HCT116 (cell line): ENCODE measurements at regions not wholly inside any gene's neighbourhood (a gene's known extent, or its start where the extent isn't known, plus 50 kb on each side); places are given as distances from the start of the nearest gene placed in this dataset.

Experiments used
- ATAC-seq: fragments of 200-7000 bp; cut with Tn5 transposase; 2 replicates; pipeline ENCODE4 v1.9.1; 2020; ENCODE audit warnings: mild to moderate bottlenecking, moderate library complexity
- BruUV-seq: library from RNA; stranded (reverse); fragments of 400-500 nt; replicated peaks from 2 replicates; lab custom pipeline; 2021; lab: Mats Ljungman, UMichigan
- CTCF ChIA-PET: fragments of 300-600 bp; sonication (Branson Sonifier 250); formaldehyde crosslinking; loops from one replicate; lab custom pipeline; 2021; ENCODE audit warnings: antibody characterized with exemption; lab: Charles Lee
- POLR2A ChIA-PET: fragments of 300-600, 350-600 bp; sonication (Branson Sonifier 250); formaldehyde crosslinking; loops from one replicate; lab custom pipeline; 2021; ENCODE audit warnings: antibody characterized with exemption; lab: Charles Lee
- RAD21 ChIA-PET, 2 experiments: fragments of 300-600 bp; sonication (Branson Sonifier 250); formaldehyde crosslinking; loops; one replicate each; lab custom pipeline; 2023; ENCODE audit warnings: low total read pairs in 2 of 2; ENCODE audit not compliant: uncharacterized antibody in 2 of 2, unreplicated experiment in 2 of 2, low non-redundant PET in 1 of 2; lab: Charles Lee
- DNase-seq: peaks from one replicate; pipeline ENCODE4 v3.0.0-alpha.2; 2010; ENCODE audit warnings: low read depth, low spot score
- H2AFZ ChIP-seq: fragments of 200-600 bp; shearing (Covaris generic), sonication (generic); 2 replicates; pipeline ENCODE4 v1.6.1; 2017; ENCODE audit warnings: low read depth, mixed run types, mixed read lengths, antibody characterized with exemption, low read length; ENCODE audit not compliant: poor library complexity, severe bottlenecking
- H3K27ac ChIP-seq: 2 replicates; pipeline ENCODE4 v1.5.1; 2012; ENCODE audit warnings: low read depth, low read length
- H3K27me3 ChIP-seq: fragments of 200-600 bp; sonication (generic); 2 replicates; pipeline ENCODE4 v1.6.1; 2016; ENCODE audit warnings: mixed run types, low read length, mixed read lengths; ENCODE audit not compliant: insufficient read depth
- H3K36me3 ChIP-seq, 2 experiments: fragments of 200-500 bp in 1 of 2; fragments of 200-600 bp in 1 of 2; sonication (Bioruptor generic) in 1 of 2; sonication (generic) in 1 of 2; 2 replicates each; pipeline versions ENCODE4 v1.5.1 to v1.6.1; 2014 to 2016; ENCODE audit warnings: low read length in 2 of 2, inconsistent platforms in 1 of 2, mixed read lengths in 1 of 2, mixed run types in 1 of 2; ENCODE audit not compliant: insufficient read depth in 2 of 2, control insufficient read depth in 1 of 2
- H3K4me1 ChIP-seq, 2 experiments: fragments of 200-600 bp in 1 of 2; sonication (generic) in 1 of 2; 2 replicates each; pipeline versions ENCODE4 v1.5.1 to v1.6.1; 2012 to 2017; ENCODE audit warnings: low read length in 2 of 2, inconsistent platforms in 1 of 2, mild to moderate bottlenecking in 1 of 2, mixed read lengths in 1 of 2, mixed run types in 1 of 2, moderate library complexity in 1 of 2; ENCODE audit not compliant: insufficient read depth in 2 of 2, control insufficient read depth in 1 of 2
- H3K4me2 ChIP-seq: fragments of 200-600 bp; sonication (generic); 2 replicates; pipeline ENCODE4 v1.6.1; 2017; ENCODE audit warnings: mixed run types, low read length, mixed read lengths
- H3K4me3 ChIP-seq, 2 experiments: fragments of 200-600 bp in 1 of 2; sonication (generic) in 1 of 2; replicated peaks in 1 of 2; 2 replicates each; pipeline ENCODE4 v1.5.1; 2011 to 2016; ENCODE audit warnings: low read length in 2 of 2, control low read depth in 1 of 2, low read depth in 1 of 2, mild to moderate bottlenecking in 1 of 2, mixed read lengths in 1 of 2, mixed run types in 1 of 2
- H3K79me2 ChIP-seq: fragments of 200-600 bp; sonication (generic); 2 replicates; pipeline ENCODE4 v1.6.1; 2017; ENCODE audit warnings: mild to moderate bottlenecking, mixed run types, low read length, moderate library complexity, mixed read lengths; ENCODE audit not compliant: insufficient read depth
- H3K9ac ChIP-seq: fragments of 200-600 bp; sonication (generic); 2 replicates; pipeline ENCODE4 v1.6.1; 2016; ENCODE audit warnings: low read length, mixed read lengths
- H3K9me2 ChIP-seq: fragments of 200-600 bp; sonication (generic), shearing (Covaris generic); 2 replicates; pipeline ENCODE4 v1.6.1; 2017; ENCODE audit warnings: mixed run types, mild to moderate bottlenecking, moderate library complexity; ENCODE audit not compliant: insufficient read depth
- H3K9me3 ChIP-seq, 2 experiments: fragments of 200-500 bp in 1 of 2; fragments of 200-600 bp in 1 of 2; sonication (Bioruptor generic) in 1 of 2; sonication (generic) in 1 of 2; 2 replicates each; pipeline ENCODE4 v1.6.1; 2014 to 2017; ENCODE audit warnings: low read length in 2 of 2, mixed read lengths in 2 of 2, inconsistent platforms in 1 of 2, low read depth in 1 of 2, mild to moderate bottlenecking in 1 of 2, mixed run types in 1 of 2, moderate library complexity in 1 of 2; ENCODE audit not compliant: control insufficient read depth in 1 of 2, insufficient read depth in 1 of 2
- H4K20me1 ChIP-seq: fragments of 200-600 bp; sonication (generic), shearing (Covaris generic); 2 replicates; pipeline ENCODE4 v1.6.1; 2017; ENCODE audit warnings: mixed run types, mild to moderate bottlenecking, moderate library complexity; ENCODE audit not compliant: insufficient read depth
- ATF3 ChIP-seq: IDR thresholded peaks from 2 replicates; pipeline ENCODE4 v1.6.1; 2012
- CBX3 ChIP-seq: IDR thresholded peaks from 2 replicates; pipeline ENCODE4 v1.6.1; 2012; ENCODE audit warnings: low read depth
- CEBPB ChIP-seq: IDR thresholded peaks from 2 replicates; pipeline ENCODE4 v1.6.1; 2012; ENCODE audit warnings: low read depth
- EGR1 ChIP-seq: IDR thresholded peaks from 2 replicates; pipeline ENCODE4 v1.6.1; 2012; ENCODE audit warnings: low read depth
- ELF1 ChIP-seq: IDR thresholded peaks from 2 replicates; pipeline ENCODE4 v1.6.1; 2012; ENCODE audit warnings: low read depth, borderline replicate concordance
- EZH2 ChIP-seq: fragments of 200-600 bp; sonication (generic); IDR thresholded peaks from 2 replicates; pipeline ENCODE4 v1.6.1; 2017; ENCODE audit warnings: antibody characterized with exemption, mixed run types
- EZH2phosphoT487 ChIP-seq: fragments of 200-600 bp; IDR thresholded peaks from 2 replicates; pipeline ENCODE4 v1.6.1; 2018; ENCODE audit warnings: antibody characterized with exemption, borderline replicate concordance
- FOSL1 ChIP-seq: IDR thresholded peaks from 2 replicates; pipeline ENCODE4 v1.6.1; 2012; ENCODE audit warnings: low read depth
- JUND ChIP-seq: IDR thresholded peaks from 2 replicates; pipeline ENCODE4 v1.6.1; 2012
- MAX ChIP-seq: IDR thresholded peaks from 2 replicates; pipeline ENCODE4 v1.6.1; 2012
- POLR2A ChIP-seq: IDR thresholded peaks from 2 replicates; pipeline ENCODE4 v1.7.0; 2011; ENCODE audit warnings: borderline replicate concordance; ENCODE audit not compliant: insufficient read depth, insufficient read length; ENCODE audit errors: extremely low read depth
- POLR2AphosphoS5 ChIP-seq: IDR thresholded peaks from 2 replicates; pipeline ENCODE4 v1.6.1; 2011; ENCODE audit warnings: mild to moderate bottlenecking, low read depth, low read length, moderate library complexity
- RAD21 ChIP-seq: IDR thresholded peaks from 2 replicates; pipeline ENCODE4 v1.6.1; 2012; ENCODE audit warnings: low read depth, mild to moderate bottlenecking
- SIN3A ChIP-seq: IDR thresholded peaks from 2 replicates; pipeline ENCODE4 v1.6.1; 2012; ENCODE audit warnings: low read depth
- SRF ChIP-seq: IDR thresholded peaks from 2 replicates; pipeline ENCODE4 v1.6.1; 2012; ENCODE audit warnings: low read depth
- TCF7L2 ChIP-seq: IDR thresholded peaks from 2 replicates; pipeline ENCODE4 v1.7.0; 2011; ENCODE audit warnings: borderline replicate concordance, inconsistent platforms; ENCODE audit not compliant: insufficient read depth, insufficient read length; ENCODE audit errors: extremely low read depth
- YY1 ChIP-seq: IDR thresholded peaks from 2 replicates; pipeline ENCODE4 v1.6.1; 2011; ENCODE audit warnings: low read length, low read depth, moderate library complexity, mild to moderate bottlenecking; ENCODE audit not compliant: insufficient replicate concordance; ENCODE audit errors: extremely low read depth
- ZBTB33 ChIP-seq: IDR thresholded peaks from 2 replicates; pipeline ENCODE4 v1.6.1; 2011; ENCODE audit warnings: mild to moderate bottlenecking, low read length, moderate library complexity; ENCODE audit not compliant: insufficient replicate concordance; ENCODE audit errors: extremely low read depth
- ZFX ChIP-seq: fragments of 450-650 bp; IDR thresholded peaks from 2 replicates; pipeline ENCODE4 v1.6.1; 2017
- ZNF274 ChIP-seq: fragments of 200-500 bp; sonication (Bioruptor generic); IDR thresholded peaks from 2 replicates; pipeline ENCODE4 v1.6.1; 2014; ENCODE audit warnings: mild to moderate bottlenecking, low read depth, low read length, inconsistent platforms
- intact Hi-C: fragments of 100-400 bp; cut with micrococcal nuclease; formaldehyde crosslinking; loops from 2 replicates; pipeline ENCODE4 v1.10.0; 2022

GRCh38 chr4:19623866-19624265 lies 627.8 kb upstream of the SLIT2 start:
- BruUV-seq, result no TSS peak
- DNase-seq (no peak), ATAC-seq (no peak)
- CTCF ChIA-PET, result no interaction called here
- no peaks in the 10 kb centered on the region for H3K9me2 ChIP-seq
- H3K27ac ChIP-seq, result no peak overlapping the region
- no peaks in the 10 kb centered on the region for H3K9me3 ChIP-seq
- H2AFZ ChIP-seq, result no peak overlapping the region
- no peaks in the 10 kb centered on the region for H3K36me3 ChIP-seq
- POLR2A ChIA-PET, result no interaction called here
- no peaks in the 10 kb centered on the region for H3K79me2 ChIP-seq
- intact Hi-C loops, result no loop called here
- H3K9ac ChIP-seq, result no peak overlapping the region
- RAD21 ChIA-PET, result no interaction called here
- H3K4me1 ChIP-seq, result no peaks in the 10 kb centered on the region
- no peaks in the 10 kb centered on the region for H4K20me1 ChIP-seq
- no peak overlapping the region for H3K4me2 ChIP-seq
- H3K27me3 ChIP-seq, result no peaks in the 10 kb centered on the region
- no peak for TF ChIP-seq POLR2A
- no peak for TF ChIP-seq SRF
- TF ChIP-seq RAD21, result no peak
- no peak for TF ChIP-seq TCF7L2
- no peak for TF ChIP-seq CBX3
- no peak for TF ChIP-seq ELF1
- TF ChIP-seq MAX, result no peak
- no peak for TF ChIP-seq ATF3
- TF ChIP-seq ZNF274, result no peak
- TF ChIP-seq FOSL1, result no peak
- H3K4me3 ChIP-seq, result no peak overlapping the region

GRCh38 chr4:19615086-19615689 lies 636.5 kb upstream of the SLIT2 start:
- ChIA-PET RAD21 (no interaction called here), POLR2A (no interaction called here), CTCF (no interaction called here)
- H2AFZ ChIP-seq, result no peak overlapping the region
- H3K4me1 ChIP-seq, result no peaks in the 10 kb centered on the region
- no peaks in the 10 kb centered on the region for H4K20me1 ChIP-seq
- H3K9me2 ChIP-seq, result no peaks in the 10 kb centered on the region
- TF ChIP-seq POLR2AphosphoS5 (no peak), POLR2A (no peak), EZH2 (no peak), RAD21 (no peak), ZBTB33 (no peak), CBX3 (no peak), EZH2phosphoT487 (no peak), FOSL1 (no peak), YY1 (no peak), SRF (no peak), SIN3A (no peak), ZNF274 (no peak), JUND (no peak), EGR1 (no peak), CEBPB (no peak), ZFX (no peak)
- H3K27ac ChIP-seq, result no peak overlapping the region
- no peaks in the 10 kb centered on the region for H3K79me2 ChIP-seq
- DNase-seq (no peak), ATAC-seq (no peak)
- no peaks in the 10 kb centered on the region for H3K9me3 ChIP-seq
- H3K4me3 ChIP-seq, result no peak overlapping the region
- H3K9ac ChIP-seq, result no peak overlapping the region
- BruUV-seq, result no TSS peak
- intact Hi-C loops, result no loop called here
- H3K27me3 ChIP-seq, result no peaks in the 10 kb centered on the region
- no peak overlapping the region for H3K4me2 ChIP-seq
- no peaks in the 10 kb centered on the region for H3K36me3 ChIP-seq
